ENCODE measurements at regions not wholly inside any gene's neighbourhood (a gene's known extent, or its start where the extent isn't known, plus 50 kb on each side); places are given as distances from the start of the nearest gene placed in this dataset.

- no peak for DNase-seq (ENCODE audit: low read depth in 2 of 2)
Measured at GRCh38 chr16:6674071-6674470, 658.6 kb upstream of the RBFOX1 start.

GRCh38 chr16:6672507-6672906 is 660.1 kb upstream of the RBFOX1 start:
- no peak for DNase-seq (ENCODE audit: low read depth in 2 of 2)

- DNase-seq (ENCODE audit: low read depth in 2 of 2) = no peak
Measured at GRCh38 chr16:6667393-6667792, 665.3 kb upstream of the RBFOX1 start.

GRCh38 chr16:6665126-6665525 is 667.5 kb upstream of the RBFOX1 start:
- no peak for DNase-seq (ENCODE audit: low read depth in 2 of 2)

- DNase-seq (ENCODE audit: low read depth in 2 of 2) = no peak
Measured at GRCh38 chr16:6663668-6664067, 669.0 kb upstream of the RBFOX1 start.

- DNase-seq (ENCODE audit: low read depth in 2 of 2) = no peak
Measured at GRCh38 chr16:6656760-6657159, 675.9 kb upstream of the RBFOX1 start.

GRCh38 chr16:6646891-6647290 is 685.8 kb upstream of the RBFOX1 start:
- DNase-seq (ENCODE audit: low read depth in 2 of 2) = no peak

- DNase-seq (ENCODE audit: low read depth in 2 of 2) = no peak
Measured at GRCh38 chr16:6645768-6646568, 686.7 kb upstream of the RBFOX1 start.

GRCh38 chr16:6644916-6645315 is 687.7 kb upstream of the RBFOX1 start:
- DNase-seq (ENCODE audit: low read depth in 2 of 2) = no peak

GRCh38 chr16:6643080-6643686 is 689.5 kb upstream of the RBFOX1 start:
- no peak for DNase-seq (ENCODE audit: low read depth in 2 of 2)

GRCh38 chr16:6642271-6642670 is 690.4 kb upstream of the RBFOX1 start:
- DNase-seq (ENCODE audit: low read depth in 2 of 2) = no peak

GRCh38 chr16:6641091-6641490 is 691.6 kb upstream of the RBFOX1 start:
- DNase-seq (ENCODE audit: low read depth in 2 of 2) = no peak

GRCh38 chr16:6636457-6636856 is 696.2 kb upstream of the RBFOX1 start:
- no peak for DNase-seq (ENCODE audit: low read depth in 2 of 2)

GRCh38 chr16:6634151-6634550 is 698.5 kb upstream of the RBFOX1 start:
- no peak for DNase-seq (ENCODE audit: low read depth in 2 of 2)

GRCh38 chr16:6633456-6633855 is 699.2 kb upstream of the RBFOX1 start:
- DNase-seq (ENCODE audit: low read depth in 2 of 2) = no peak

GRCh38 chr16:6629110-6629509 is 703.5 kb upstream of the RBFOX1 start:
- DNase-seq (ENCODE audit: low read depth in 2 of 2) = no peak

- no peak for DNase-seq (ENCODE audit: low read depth in 2 of 2)
Measured at GRCh38 chr16:6625606-6626005, 707.0 kb upstream of the RBFOX1 start.

GRCh38 chr16:6618874-6619273 is 713.8 kb upstream of the RBFOX1 start:
- no peak for DNase-seq (ENCODE audit: low read depth in 2 of 2)

- no peak for DNase-seq (ENCODE audit: low read depth in 2 of 2)
Measured at GRCh38 chr16:6616746-6617145, 715.9 kb upstream of the RBFOX1 start.

GRCh38 chr16:6615636-6616035 is 717.0 kb upstream of the RBFOX1 start:
- no peak for DNase-seq (ENCODE audit: low read depth in 2 of 2)

GRCh38 chr16:6611535-6611934 is 721.1 kb upstream of the RBFOX1 start:
- DNase-seq (ENCODE audit: low read depth in 2 of 2) = no peak

GRCh38 chr16:6605490-6605889 is 727.2 kb upstream of the RBFOX1 start:
- no peak for DNase-seq (ENCODE audit: low read depth in 2 of 2)

GRCh38 chr16:6603780-6604325 is 728.8 kb upstream of the RBFOX1 start:
- DNase-seq (ENCODE audit: low read depth in 2 of 2) = no peak

Measured in activated CD8-positive, alpha-beta memory T cell treated with anti-CD3 and anti-CD28 coated beads for 4 hours (primary cell).